WTC11 (cell line): ENCODE measurements at regions not wholly inside any gene's neighbourhood (a gene's known extent, or its start where the extent isn't known, plus 50 kb on each side); places are given as distances from the start of the nearest gene placed in this dataset.

Source experiments
- CBFB ChIP-seq: sonication (generic); formaldehyde crosslinking; IDR thresholded peaks from 2 replicates; pipeline ENCODE4 v1.8.1; 2022; ENCODE audit warnings: mild to moderate bottlenecking, low read depth, missing genetic modification reagents
- CREM ChIP-seq: sonication (generic); formaldehyde crosslinking; IDR thresholded peaks from 2 replicates; pipeline ENCODE4 v1.8.1; 2022; ENCODE audit warnings: mild to moderate bottlenecking, missing genetic modification reagents, moderate library complexity
- ESRRA ChIP-seq: sonication (generic); formaldehyde crosslinking; IDR thresholded peaks from 2 replicates; pipeline ENCODE4 v1.8.1; 2022; ENCODE audit warnings: mild to moderate bottlenecking, missing genetic modification reagents, borderline replicate concordance
- TEAD4 ChIP-seq: sonication (generic); formaldehyde crosslinking; IDR thresholded peaks from 2 replicates; pipeline ENCODE4 v1.8.0; 2022; ENCODE audit warnings: mild to moderate bottlenecking, missing genetic modification reagents
- TP53 ChIP-seq: sonication (generic); formaldehyde crosslinking; IDR thresholded peaks from 2 replicates; pipeline ENCODE4 v1.8.1; 2023; ENCODE audit warnings: mild to moderate bottlenecking, missing genetic modification reagents
- TF ChIP-seq, protein P1 (sequence below): fragments of 200-600 bp; IDR thresholded peaks from 2 replicates; pipeline ENCODE4 v1.8.0; 2022; ENCODE audit warnings: antibody characterized with exemption
- TF ChIP-seq, protein P2 (sequence below): sonication (generic); formaldehyde crosslinking; IDR thresholded peaks from 2 replicates; pipeline ENCODE4 v1.8.0; 2022; ENCODE audit warnings: mild to moderate bottlenecking, missing genetic modification reagents
- TF ChIP-seq, protein P3 (sequence below): sonication (generic); formaldehyde crosslinking; conservative IDR thresholded peaks from 2 replicates; pipeline ENCODE4 v1.8.1; 2022; ENCODE audit warnings: mild to moderate bottlenecking, missing genetic modification reagents

DNA sequence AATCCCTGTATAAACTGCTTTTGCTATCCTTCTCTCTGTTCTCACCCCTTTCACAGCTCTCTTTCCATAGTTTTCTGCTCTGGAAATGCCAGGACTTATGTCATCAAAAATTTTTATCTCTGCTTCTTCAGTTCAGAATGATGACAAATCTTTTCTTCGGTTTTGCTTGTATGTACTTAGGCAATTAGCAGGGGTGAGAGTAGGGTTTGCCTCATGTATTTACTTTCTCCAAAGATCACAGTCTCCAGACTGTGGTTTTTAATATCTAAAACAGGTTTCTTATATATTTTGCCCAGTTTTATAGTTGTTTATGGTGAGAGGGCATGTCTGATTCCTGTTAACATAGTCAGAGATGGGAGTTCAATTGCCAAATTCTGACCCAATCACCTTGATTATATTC lies 235.4 kb upstream of the LYPLAL1 start:
- TF ChIP-seq, protein P1, sequence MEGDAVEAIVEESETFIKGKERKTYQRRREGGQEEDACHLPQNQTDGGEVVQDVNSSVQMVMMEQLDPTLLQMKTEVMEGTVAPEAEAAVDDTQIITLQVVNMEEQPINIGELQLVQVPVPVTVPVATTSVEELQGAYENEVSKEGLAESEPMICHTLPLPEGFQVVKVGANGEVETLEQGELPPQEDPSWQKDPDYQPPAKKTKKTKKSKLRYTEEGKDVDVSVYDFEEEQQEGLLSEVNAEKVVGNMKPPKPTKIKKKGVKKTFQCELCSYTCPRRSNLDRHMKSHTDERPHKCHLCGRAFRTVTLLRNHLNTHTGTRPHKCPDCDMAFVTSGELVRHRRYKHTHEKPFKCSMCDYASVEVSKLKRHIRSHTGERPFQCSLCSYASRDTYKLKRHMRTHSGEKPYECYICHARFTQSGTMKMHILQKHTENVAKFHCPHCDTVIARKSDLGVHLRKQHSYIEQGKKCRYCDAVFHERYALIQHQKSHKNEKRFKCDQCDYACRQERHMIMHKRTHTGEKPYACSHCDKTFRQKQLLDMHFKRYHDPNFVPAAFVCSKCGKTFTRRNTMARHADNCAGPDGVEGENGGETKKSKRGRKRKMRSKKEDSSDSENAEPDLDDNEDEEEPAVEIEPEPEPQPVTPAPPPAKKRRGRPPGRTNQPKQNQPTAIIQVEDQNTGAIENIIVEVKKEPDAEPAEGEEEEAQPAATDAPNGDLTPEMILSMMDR, result no peak
- TF ChIP-seq, protein P2, sequence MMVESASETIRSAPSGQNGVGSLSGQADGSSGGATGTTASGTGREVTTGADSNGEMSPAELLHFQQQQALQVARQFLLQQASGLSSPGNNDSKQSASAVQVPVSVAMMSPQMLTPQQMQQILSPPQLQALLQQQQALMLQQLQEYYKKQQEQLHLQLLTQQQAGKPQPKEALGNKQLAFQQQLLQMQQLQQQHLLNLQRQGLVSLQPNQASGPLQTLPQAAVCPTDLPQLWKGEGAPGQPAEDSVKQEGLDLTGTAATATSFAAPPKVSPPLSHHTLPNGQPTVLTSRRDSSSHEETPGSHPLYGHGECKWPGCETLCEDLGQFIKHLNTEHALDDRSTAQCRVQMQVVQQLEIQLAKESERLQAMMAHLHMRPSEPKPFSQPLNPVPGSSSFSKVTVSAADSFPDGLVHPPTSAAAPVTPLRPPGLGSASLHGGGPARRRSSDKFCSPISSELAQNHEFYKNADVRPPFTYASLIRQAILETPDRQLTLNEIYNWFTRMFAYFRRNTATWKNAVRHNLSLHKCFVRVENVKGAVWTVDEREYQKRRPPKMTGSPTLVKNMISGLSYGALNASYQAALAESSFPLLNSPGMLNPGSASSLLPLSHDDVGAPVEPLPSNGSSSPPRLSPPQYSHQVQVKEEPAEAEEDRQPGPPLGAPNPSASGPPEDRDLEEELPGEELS (CRISPR knock-in tag), result no peak
- TF ChIP-seq CREM (CRISPR knock-in tag), result no peak
- TF ChIP-seq ESRRA (CRISPR knock-in tag), result no peak
- TF ChIP-seq TP53, result no peak
- TF ChIP-seq, protein P3, sequence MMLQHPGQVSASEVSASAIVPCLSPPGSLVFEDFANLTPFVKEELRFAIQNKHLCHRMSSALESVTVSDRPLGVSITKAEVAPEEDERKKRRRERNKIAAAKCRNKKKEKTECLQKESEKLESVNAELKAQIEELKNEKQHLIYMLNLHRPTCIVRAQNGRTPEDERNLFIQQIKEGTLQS, result no peak
- no peak for TF ChIP-seq CBFB (CRISPR knock-in tag)
- no peak for TF ChIP-seq TEAD4 (CRISPR knock-in tag)
